HG03064 (cell line): ENCODE measurements at regions not wholly inside any gene's neighbourhood (a gene's known extent, or its start where the extent isn't known, plus 50 kb on each side); places are given as distances from the start of the nearest gene placed in this dataset.

ENCODE experiments used
- ATAC-seq: cut with Tn5 transposase; IDR thresholded peaks from one replicate; pipeline ENCODE4 v1.9.1; 2021; ENCODE audit warnings: low read depth; ENCODE audit not compliant: unreplicated experiment

DNA sequence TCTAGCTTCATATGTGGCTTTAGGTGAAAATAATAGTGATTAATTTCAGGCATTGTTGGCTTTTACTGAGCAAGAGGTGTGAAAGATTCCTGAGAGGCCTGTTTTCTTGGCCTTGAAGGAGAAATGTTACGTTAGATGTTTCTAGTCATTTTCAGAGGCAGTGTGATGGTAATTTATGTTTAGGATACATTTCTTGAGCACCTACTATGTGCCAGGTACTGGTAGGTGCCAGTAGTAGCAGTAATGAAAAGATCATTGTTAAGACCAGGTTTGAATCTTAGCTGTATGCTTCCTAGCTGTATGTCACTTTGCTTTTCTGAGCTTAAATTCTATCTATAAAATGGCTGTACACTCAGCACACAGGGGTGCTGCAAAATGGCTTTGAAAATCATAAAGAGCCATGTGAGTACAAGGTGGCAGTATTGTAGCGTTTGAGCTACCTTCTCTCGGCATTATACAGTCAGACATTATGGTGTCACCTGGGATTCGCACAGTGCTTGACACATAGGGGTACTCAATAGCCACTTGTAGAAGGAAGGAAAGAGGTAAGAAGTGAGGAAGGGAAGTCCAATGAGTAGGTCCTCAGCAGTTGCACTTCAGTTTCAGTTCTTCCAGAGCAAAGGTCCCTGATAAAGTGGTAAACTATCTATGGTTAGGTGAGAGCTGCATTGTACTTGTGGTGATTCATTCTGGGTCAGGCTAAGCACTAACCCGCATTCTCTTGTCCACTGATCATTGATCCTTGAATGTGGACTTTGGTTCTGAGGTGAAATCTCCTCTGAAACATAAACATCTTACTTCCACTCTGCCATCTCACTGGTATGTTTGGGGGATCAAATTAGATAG is 166.5 kb upstream of the NR3C1 start:
- ATAC-seq = no peak

DNA sequence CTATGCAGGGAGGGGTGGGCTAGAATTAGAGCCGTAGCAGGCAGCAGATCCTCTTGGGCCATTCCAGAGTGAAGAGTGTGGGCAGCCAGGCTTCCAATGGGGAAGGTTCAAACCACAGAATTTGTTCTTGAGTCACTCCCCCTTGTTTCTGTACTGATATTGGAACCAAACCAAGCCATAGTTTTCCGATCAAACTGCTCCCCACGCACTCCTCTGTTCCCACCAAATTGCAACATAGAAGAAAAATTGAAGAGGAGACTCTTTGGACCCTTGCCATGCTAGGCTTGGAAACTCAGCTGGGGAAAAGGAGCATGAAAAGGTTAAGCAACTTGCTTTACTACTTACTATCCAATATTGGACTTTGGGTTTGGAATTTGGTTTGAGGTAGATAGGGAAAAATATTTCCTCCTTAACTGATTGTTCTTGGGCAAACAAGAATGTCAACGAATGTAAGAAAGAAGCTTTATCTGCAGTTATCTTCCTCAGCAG is 165.8 kb upstream of the NR3C1 start:
- no peak for ATAC-seq

DNA sequence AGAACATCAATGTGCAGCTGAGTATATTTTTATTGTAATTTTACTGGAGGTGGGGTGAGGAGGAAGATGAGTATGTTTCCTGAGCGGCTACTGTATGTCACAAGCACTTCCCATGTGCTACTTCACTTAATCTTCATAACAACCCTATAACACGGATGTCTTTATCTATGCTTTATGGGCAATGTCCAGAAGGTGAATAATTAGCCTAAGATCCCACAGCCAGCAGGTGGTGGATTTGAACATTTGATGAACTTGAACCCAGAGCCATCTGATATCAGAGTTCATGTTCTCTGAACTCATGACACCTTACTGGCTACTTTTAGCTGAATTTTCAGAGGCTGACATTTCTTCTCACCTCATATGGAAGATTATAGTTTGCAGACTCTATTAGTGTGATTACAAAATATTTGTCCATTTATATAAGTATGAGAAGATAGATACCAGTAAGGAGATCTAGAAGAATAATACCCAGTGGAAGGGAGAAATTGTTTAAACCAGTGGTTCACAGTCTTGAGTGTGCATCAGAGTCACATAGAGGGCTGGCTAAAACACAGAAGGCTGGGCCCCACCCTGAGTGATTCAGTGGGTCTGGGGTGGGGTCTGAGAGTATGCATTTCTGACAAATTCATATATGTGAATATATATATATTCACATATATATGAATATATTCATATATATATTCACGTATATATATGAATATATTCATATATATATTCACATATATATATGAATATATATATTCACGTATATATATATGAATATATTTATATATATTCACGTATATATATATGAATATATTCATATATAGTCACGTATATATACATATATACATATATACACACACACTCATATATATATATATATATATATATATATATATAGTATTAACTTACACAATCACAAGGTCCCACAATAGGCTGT is 164.4 kb upstream of the NR3C1 start:
- ATAC-seq = no peak

DNA sequence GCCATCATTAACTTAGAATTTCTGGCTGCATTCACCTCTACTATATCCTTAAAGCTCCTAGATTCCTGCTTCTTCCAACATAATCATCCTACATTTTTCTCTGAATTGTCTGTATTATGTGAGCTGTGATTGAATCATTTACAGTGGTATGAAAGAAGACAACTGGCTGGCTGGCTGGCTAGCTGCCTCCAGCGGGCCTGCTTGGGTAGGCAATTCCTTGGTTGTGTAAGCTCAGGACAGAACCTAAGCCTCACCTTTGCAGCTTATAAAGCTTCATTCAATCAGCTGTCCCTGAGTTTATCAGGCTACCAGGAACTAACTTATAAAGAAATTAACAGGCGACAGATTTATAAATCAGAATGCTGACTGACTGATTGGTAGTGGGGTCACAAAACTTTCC is 162.7 kb upstream of the NR3C1 start:
- ATAC-seq = no peak

DNA sequence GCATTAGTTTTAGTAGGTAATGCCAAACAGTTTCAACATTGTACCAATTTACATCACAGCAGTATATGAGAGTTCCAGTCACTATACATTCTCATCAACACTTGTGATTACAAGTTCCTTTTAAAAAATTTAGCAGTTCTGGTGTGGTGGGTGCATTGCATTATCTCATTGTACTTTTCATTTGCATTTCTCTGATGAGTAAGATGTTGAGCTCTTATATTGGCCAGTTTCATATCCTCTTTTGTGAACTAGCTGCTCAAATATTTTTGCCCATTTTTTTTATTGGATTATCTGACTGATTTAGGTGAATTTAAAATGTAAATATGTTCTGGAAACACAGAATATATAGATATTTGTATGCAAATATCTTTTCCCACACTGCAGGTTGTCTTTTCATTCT is 160.9 kb upstream of the NR3C1 start:
- ATAC-seq = peak; percentile 96

DNA sequence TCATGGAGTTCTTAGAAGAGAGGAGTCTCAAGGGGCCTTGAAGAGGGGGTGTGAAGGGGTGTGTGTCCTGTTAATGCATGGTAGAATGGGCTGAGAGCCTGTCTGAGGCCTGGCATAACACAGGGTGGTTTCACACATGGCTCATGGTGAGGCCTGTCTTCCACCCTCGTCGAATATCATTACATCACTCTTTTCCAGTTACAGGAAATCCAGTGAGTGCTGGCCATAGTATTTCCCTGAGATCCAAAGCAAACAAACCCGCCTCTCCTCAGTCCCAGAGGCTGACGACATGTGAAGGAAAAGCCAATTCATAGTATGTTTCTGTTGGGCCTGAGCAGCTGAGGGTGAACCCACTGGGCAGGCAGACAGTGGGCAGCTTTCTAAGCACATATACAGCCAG is 159.4 kb upstream of the NR3C1 start:
- ATAC-seq = no peak

DNA sequence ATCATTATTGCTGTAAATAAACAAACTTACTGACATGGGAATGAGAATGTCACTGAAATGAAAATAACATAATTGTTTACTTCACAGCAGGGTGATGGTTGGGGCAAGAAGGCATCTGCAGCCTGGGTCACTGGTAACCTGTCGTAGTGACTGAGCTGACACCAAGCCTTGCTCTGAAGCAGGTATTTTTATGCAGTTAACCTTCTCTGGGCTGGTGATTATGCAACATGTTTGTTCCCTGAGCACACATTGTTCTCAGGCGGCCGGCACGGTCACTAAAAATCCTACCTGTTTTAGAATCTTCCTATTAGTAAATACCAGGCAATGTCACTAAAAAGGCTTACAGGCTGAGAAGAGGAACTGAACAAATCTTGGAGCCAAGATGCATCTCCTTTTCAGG is 157.7 kb upstream of the NR3C1 start:
- ATAC-seq = no peak

DNA sequence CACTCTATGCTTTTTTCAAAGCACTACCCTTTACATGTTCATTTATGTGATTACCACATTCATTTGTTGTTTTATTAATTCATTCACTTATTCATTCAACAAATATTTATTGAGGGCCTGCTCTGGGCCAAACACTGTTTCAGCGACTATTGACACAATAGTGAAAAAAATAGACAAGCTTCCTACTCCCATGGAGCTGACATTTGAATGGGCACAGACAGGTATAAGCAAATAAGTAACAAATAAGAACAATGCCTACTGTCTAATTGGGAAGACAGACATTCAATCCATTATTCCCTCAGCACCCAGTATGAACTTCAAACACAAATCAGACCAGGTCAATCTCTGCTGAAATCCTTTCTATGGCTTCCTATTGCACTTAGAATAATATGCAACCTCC is 156.9 kb upstream of the NR3C1 start:
- no peak for ATAC-seq

DNA sequence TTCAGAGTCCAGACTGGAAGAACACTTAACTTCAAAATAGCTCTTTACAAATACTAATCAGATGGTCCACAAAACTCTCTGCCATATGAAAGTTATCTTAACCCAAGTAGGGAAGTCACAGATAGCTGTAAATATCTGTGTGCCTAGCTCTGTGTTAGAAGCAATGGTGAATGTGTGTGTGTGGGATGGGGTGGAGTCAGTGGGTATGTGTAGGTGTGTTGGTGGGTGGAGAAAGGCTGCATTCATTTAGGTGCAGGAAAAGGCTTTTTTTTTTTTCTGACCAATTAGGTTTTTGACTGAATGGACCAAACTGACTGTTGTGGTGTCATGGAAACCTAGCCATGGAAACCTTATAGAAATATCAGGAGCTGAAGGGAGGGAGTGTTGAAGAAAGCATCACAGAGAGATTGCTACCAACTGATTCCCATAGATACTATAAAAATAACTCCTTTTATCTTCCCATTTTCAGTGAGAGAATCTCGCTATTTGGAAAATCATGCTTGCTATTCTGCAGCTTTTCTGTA is 156.2 kb upstream of the NR3C1 start:
- ATAC-seq = no peak

DNA sequence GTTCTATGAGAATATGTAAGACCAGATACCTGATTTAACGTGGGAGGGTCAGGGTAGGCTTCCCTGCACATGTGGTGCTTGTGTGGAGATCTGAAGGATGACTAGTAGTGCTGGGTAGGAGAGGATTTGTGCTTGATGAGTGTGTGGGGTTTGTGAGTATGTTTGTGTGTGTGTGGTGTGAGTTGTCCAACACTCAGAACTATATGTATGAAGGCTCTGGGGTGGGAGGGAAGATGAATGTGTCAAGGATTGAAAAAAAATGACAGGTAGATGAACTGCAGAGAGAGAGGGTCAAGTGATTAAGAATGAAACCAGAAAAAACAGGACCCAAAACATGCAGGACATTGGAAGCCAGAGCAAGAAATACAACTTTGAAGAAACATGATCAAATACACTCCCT is 154.6 kb upstream of the NR3C1 start:
- no peak for ATAC-seq

DNA sequence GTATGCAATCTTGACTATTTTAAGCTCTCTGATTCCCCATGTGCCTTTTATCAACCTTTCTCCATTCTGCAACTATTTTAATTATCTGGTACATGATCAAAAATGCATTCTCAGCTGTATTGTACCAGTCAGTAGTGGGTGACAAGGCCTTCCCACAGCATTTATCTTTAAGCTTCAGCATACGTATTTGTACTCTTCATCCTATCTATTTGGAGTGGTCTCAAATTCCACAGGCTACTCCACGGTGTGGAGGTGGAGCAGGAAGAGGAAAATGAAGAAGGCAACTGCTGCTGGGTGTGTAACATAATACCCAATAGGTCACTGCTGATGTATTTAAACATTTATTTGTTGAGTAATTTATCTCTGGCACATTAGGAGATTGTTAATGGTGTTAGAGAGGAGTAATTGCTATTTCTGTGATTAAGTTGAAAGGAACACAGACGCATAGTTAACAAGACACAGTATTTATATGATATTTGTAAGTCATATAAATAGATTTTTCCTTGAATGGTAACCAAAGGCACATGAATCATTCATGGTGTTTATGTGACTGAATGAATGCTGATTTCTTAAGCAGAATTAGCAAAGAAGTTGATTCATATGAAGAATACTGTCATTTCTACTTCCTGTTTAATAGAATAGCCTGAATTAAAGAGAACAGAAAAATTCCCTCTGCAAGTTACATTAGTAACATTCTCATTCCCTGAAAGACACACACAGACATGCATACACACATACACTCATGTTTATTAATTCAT is 153.8 kb upstream of the NR3C1 start:
- no peak for ATAC-seq

DNA sequence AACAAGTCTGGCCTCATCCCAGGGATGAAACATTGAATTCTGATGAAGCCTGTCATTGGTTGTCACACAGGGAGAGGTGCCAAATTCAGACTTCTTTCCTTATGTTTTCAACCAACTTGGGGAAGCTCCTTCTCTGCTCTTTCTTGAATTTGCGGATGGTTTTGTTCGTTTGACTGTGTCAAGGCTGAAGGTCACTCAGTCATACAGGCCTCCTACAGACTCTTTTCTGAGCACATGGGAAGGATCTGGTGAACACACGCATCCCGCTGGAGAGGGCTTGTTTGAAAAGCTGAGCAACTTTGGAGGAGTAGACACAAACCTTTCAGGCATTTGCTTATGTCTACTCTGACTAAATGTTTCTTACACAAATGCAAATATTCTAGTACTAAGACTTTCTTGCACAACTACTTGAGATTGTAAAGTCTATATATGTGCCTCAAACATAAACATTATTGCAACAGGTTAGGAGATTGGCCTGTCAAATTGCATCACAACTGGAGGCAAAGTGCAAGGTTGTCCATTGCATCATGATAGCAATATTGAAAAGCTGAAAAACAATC is 151.5 kb upstream of the NR3C1 start:
- no peak for ATAC-seq

DNA sequence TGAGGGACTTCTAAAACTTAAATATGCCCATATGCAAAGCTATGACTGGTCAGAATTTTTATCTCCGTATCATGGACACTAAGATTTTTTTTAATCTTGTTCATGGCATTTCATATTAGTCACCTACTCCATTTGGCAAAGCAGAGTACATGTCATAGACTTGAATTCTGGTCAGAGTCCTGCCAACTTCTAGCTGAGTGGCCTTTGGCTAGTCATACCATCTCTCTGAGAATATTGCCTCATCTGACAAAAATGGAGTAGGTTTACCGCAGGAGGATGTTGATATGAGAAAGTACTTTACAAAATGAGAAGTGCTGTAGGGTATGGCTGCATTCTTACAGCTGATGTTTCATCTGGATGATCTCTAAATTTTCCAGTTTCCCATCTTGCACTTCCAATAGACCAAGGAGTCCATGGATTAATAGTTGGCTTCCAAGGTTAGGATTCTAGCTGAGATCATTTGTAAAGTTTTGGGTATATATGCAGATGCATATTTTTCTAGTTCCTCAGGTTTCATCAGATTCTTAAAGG is 150.8 kb upstream of the NR3C1 start:
- ATAC-seq = no peak

DNA sequence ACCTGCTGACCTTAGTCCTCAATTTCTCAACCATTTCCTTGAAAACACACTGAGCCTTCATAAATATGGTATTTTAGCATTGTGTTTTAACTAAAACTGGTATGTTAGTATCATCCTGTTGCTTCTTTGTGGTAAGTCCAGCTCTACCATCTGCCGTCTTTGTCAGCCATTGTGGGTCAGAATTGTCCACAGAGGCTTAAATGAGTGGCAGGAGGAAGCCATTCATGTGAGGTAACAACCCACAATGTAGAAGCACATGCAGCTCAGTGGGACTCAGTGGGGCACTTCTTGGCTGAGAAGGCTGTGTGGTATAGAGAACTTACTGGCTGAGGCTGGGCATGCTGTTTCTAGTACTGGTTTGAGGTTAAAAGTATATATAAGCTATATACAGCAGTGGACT is 149.2 kb upstream of the NR3C1 start:
- ATAC-seq = no peak

DNA sequence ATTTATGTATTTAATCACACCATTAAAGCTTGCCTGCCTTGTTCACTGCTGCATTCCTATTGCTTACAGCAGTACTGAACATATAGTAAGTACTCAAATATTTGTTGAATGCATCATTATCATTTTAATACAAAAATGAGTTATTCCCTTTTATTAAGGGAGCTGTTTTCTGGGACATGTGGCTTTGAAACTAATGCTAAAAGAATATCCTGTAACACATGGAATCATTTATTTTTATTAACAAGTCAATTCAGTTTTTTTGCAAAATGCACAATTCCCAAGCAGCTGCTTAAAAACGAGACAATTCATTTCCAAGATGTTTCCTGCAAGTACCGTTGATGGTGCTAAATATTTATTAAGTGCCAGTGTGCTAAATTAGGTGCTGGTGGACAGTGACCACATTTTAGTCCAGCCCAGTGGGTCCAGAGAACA is 148.3 kb upstream of the NR3C1 start:
- ATAC-seq = no peak

DNA sequence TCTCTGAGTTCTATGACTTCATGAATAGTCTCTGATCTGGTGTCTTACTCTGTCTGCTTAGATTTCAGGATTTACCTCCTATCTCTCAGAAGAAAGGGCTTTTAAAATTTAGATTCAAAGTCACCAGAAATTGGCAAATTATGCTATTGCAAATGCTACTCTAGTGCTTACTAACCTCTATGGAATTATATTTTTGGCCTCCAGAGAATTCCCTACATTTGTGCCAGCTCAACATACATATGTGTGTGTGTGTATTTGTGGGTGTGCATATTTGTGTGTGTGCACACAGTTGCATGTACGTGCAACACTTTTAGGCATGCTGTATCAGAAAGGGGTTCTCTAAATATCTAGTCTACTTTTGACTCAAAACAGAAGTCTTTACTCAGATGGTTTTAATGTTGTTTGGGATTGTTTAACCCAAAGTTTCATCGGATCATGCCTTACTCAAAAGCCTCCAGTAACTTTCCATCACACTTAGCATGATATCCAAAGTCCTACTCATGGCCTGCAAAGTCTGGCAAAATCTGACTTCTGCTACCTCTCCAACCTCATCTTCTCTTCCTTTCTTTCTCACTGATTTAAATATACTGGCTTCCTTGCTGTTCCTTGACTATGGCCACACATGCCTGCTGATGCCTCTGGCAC is 147.6 kb upstream of the NR3C1 start:
- no peak for ATAC-seq

DNA sequence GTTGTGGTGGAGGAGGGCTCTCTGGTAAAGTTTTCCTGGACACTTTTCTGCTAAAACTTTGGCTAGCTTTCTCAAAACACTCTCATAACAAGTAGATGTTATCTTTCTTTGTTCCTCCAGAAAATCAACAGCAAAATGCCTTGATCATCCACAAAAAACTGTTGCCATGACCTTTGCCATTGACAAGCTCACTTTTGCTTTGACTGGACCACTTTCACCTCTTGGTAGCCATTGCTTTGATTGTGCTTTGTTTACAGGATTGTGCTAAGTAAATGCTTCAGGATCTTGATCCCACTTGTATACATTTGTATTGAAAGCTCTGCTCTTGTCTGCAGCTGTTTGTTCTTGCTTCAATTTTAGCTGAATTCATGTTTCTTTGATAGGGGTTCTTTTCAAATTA is 143.9 kb upstream of the NR3C1 start:
- ATAC-seq = no peak

DNA sequence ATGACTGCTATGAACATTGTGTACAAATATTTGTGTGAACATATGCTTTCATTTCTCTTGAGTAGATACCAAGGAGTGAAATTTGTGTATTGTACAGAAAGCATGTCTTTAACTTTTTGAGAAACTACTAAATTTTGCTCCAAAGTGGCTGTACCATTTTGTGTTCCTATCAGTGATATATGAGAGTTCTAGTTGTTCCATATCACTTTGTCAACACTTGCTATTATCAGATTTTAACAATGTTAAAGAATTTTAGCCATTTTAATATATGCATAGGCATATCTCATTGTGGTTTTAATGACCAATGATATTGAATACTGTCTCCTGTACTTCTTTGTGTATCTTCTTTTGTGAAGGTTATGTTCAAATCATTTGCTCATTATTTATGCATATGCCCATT is 142.9 kb upstream of the NR3C1 start:
- ATAC-seq = no peak

DNA sequence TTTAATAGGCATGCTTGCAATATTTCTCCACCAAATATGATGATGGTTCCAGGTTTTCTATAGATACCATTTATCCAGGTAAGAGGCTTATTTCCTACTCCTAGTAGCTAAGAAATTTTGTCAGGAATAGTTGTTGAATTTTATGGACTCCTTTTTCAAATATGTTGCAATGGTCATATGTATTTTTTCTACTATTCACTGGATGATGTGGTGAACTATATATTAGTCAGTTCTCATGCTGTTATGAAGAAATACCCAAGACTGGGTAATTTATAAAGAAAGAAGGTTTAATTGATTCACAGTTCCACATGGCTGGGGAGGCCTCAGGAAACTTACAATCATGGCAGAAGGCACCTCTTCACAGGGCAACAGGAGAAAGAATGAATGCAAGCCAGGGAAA is 141.1 kb upstream of the NR3C1 start:
- ATAC-seq = no peak
